ENCODE measurements at regions not wholly inside any gene's neighbourhood (a gene's known extent, or its start where the extent isn't known, plus 50 kb on each side); places are given as distances from the start of the nearest gene placed in this dataset.
"Not testable (repeated sequence)": the region's sequence is repeated elsewhere in the genome, so short reads cannot be mapped to it uniquely, and the experiment has no call there.

DNA sequence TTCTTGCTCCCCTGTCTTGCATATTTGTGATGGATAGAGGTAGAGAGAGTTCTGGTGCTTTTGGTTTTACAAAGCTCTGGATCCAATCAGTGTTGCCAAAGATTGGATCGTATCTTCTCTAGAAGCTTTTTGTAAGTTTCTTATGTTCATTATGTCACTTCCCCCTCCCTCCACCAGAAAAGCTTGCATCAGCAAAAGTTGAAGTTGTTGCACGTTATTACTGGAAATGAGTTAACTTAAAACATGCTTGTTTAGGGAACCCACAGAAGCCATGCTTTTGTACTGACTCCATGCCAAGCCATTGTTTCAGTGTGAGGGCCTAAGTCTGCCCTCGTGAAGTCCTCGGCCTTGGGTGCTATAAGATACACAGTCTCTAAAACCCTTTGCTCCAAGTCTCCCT is 186.5 kb downstream of the ERCC6L2 start:
- no peak for DNase-seq

DNA sequence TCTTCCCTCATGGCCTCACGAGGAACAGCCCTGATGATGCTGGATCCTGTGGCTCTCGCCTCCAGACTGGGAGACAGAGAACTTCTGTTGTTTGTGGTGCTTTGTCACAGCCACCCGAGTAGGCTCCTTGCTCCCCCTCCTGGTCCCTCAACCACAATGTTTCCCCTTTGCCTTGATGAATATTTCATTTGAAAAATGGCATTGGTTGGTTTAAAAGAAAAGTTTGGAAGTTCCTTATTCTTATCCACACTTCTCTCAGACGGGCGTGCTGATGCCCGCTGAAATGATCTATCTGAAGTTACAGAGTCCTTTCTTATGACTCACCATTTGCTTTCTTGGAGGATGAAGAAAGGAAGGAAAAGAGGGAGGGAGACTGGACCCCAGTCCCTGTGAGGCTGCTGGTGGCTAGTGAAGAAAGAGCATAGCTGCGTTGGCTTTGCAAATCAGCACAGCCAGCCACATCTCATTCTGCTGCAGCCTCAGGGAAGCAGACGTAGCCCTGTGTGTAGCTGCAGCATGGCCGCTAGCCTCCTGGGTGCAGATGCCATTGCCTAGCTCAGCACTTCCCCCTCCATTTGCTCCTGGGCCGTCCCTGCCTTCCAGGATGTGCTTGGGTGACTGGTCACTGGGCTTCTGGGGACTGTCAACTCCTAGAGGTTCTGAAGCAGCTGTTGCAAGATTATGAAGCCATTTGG is 185.9 kb downstream of the ERCC6L2 start:
- peak; percentile 18 to 47 for DNase-seq

DNA sequence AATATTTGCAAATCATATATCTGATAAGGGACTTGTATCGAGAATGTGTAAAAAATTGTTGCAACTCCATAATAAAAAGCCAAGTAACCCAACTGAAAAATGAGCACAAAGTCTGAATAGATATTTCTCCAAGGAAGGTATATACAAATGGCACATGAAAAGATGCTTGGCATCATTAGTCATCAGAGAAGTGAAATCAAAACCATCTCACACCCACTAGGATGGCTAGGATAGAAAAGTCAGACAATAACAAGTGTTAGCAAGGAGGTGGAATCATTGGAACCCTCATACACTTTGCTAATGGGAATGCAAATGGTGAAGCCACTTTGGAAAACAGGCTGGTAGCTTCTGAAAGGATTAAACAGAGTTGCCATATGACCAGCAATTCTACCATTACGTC is 182.7 kb downstream of the ERCC6L2 start:
- DNase-seq: no peak

DNA sequence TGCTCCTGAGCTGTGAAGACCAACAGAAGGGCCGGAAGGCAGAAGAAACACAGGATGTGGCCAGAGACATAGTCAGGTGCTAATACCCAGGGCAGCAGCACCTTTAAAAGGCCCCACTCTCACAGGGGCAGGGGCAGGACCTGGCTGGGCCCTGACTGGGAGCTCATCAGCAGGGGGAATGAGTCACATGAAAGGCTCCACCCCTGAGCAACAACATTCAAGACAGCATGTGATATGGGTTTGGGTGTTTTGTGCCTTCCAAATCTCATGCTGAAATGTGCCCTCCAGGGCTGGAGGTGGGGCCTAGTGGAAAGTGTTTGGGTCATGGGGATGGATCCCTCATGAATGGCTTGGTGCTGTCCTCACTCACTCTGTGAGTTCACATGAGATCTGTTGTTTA is 181.7 kb downstream of the ERCC6L2 start:
- DNase-seq: no peak

DNA sequence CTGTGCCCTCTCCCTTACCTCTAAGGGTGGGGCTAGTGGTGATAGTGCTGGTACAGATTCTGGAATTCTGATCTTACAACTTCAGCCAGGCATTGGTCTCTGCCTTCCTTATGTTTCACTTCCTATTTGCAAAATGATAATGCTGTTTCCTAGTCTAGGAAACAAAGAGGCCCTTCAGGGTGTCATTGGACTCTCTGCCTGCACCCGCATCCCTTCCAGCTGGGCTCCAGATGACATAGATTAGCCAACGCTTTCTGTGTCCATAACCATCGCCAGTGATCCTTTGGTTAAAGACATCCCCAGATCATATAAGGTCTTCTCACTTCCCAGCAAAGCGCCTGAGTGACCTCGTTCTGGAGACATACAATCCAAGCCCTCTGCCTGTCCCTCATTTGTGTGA is 180.7 kb downstream of the ERCC6L2 start:
- no peak for DNase-seq

DNA sequence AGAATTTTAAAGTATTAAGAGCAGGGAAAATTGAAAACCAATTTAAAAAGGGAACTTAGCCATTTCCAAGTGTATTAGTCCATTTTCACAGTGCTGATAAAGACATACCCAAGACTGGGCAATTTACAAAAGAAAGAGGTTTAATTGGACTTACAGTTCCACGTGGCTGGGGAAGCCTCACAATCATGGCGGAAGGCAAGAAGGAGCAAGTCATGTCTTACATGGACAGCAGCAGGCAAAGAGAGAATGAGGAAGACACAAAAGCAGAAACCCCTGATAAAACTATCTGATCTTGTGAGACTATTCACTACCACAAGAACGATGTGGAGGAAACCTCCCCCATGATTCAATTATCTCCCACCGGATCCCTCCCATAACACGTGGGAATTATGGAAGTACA is 178.8 kb downstream of the ERCC6L2 start:
- not testable (repeated sequence) for DNase-seq

DNA sequence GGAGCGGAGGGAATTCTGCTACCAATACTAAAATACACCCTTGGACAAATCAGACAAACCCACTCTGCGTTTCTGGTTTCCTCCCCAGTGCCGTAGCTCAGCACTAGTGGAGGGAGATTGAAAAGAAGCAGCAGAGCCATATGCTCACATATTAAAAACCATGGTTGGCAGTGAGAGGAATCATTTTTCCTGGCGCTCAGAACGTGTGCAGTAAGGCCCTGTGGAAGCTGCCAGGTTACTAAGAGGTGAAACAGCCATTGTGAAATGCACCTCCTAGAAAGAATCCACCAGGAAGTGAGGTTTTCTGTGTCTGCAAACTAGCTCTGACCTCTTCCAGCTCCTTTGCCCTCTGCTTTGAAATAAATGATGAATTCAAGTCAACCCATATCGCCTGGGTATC is 177.2 kb downstream of the ERCC6L2 start:
- no peak for DNase-seq

DNA sequence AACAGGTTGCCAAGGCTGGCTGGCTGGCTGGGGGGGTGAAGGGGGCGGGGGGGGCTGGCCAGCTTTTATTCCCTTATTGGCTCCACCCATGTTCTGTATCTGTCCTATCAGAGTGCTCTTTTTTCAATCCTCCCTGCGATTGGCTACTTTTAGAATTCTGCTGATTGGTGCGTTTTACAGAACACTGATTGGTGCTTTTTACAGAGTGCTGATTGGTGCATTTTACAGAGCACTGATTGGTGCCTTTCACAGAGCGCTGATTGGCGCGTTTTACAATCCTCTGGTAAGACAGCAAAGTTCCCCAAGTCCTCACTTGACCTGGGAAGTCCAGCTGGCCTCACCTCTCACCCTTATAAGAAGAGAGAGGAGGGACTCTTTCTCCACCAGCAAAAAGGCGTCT is 175.9 kb downstream of the ERCC6L2 start:
- DNase-seq: no peak

DNA sequence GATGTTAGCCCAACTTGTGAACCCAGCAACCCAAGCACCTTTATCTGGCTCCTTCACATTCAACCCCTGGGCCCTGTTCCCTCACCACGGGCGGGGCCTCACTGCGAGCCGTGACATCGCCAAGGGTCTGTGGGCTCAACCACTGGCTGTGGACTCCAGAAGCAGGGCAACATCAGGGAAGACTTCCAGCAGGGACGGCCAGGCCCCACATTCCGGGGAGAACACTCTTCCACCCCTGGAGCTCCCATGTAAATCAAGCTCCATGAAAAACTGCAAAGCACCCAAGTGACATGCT is 175.3 kb downstream of the ERCC6L2 start:
- no peak for DNase-seq

DNA sequence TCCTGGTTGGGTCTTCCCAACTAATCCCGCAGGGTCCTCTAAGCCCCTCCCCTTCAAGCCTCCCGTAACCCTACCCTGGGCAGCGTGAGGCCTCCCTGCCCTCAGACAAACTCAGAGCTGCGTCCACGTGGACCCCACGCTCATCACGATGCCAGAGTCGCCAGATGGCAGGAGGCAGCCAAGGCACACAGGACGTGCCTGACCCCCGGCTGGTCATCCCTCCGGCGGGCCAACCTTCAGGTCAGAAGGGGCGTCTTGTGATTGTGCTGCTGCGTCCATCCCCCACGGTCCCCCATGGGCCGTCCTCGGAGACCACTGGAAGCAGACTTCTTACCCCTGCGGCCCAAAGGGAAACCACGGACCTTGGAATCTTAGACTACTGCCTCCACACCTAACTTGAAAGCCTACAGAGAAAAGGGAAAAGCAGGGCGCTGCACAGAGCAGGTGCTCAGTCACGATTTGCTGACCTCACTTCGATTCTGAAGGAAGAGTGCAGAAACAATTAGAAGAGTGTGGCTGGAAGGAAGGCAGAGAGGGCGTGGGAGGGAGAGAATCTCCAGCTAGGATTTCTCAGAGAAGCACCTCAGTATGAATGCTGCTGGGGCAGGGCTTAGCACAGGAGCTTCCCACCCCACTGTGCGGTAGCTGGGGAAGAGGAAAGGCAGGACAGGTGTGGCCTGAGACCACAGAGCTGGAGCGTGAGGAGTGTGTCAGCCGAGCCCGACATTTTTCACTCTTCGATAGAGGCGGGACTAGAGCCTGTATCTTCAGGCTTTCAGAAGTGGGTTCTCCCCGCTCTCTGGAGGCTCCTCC is 174.8 kb downstream of the ERCC6L2 start:
- DNase-seq: no peak

DNA sequence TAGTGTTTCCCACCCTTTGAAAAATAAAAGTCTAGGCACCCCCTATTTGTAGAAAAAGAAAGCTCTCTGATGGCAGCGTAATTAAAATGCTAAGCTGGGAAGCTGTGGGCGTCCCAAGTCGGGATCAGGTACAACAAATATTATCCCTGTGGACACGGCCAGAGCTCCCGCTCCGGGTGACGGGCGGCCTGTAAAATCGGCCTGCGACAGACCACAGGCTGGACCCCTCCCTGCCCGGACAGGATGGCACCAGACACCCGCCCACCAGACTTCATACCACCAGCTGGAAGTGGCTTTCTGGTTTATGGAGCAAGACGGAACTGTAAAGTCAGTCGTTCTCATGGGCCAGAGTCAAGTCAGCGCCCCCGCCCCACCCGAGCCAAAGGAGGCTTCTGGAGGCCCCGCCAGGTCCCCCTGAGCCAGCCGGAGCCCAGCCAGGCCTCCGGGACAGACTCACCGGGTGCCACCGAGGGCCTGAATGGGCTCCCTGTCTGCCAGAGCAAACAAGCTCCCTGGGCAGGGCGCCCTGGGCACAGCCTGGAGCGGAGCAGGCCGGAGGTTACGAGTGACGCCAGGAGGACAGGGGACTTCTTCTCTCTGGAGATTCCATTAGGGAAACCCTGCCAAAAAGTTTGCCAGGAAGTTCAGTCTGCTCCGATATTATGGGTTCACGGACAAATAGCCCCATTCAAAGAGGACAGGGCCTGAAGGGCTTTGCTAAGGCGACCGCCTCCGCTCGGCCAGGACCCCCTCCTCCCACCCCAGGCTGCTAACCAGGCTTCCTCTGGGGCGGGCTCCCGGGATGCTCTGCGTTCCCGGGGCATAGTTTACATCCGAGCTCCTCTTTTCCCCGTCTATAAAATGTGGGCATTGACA is 173.7 kb downstream of the ERCC6L2 start:
- DNase-seq: peak; percentile 84 to 87

DNA sequence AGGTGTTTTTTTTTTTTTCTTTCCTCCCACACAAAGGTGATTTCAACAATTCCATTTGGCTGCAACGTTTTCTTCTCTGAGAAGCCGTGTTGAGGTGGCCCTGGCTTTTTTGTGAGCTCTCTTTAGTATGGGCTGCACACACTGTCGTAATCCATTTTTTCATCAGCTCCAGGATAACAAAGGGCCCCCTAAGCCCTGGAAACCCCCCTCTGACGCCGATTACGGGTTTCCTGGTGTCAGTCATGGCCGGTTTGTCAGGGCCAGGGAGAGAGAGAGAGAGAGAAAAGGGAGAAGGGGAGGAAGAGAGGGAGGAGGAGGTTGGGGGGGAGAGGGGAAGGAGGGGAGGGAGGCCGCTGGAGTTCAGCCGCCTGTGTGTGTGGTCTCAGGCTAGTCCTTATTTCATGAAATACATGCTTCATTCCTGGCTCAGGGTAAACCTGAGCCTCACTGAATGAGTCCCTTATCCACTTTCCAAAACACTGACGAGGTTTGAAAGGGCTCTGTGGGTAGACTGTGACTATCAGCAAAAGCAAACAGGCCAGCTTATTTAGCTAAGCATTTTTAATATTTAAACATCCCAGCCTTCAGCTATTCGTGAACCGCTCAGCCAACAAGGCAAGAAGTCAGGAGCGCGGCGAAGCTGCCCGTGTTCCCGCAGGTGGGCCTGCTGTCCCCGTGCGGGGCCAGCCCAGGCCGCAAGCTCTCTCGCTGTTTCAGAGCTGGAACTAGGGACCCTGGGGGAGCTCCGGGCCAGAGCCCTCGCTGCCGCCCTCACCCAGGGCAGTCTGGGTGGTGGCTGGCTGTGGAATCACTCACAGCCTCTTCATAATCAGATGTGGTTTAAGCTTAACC is 172.8 kb downstream of the ERCC6L2 start:
- peak; percentile 21 to 32 for DNase-seq

DNA sequence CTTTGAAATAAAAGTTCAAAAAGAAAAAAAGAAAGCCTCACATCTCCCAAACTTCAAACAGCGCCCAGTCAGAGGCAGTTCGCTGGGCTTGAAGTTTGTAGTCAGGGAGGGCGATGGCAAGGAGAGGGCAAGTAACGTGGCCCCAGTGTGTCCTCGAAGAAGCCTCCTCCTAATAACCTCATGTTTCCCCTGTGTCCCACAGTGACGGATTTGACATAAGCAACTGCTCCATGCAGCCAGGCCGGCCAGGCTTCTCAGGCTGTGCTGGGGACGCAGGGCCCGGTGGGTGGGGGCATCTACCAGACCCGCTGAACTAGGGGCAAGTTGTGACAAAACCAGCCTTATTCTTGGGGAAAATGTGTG is 172.2 kb downstream of the ERCC6L2 start:
- no peak for DNase-seq

DNA sequence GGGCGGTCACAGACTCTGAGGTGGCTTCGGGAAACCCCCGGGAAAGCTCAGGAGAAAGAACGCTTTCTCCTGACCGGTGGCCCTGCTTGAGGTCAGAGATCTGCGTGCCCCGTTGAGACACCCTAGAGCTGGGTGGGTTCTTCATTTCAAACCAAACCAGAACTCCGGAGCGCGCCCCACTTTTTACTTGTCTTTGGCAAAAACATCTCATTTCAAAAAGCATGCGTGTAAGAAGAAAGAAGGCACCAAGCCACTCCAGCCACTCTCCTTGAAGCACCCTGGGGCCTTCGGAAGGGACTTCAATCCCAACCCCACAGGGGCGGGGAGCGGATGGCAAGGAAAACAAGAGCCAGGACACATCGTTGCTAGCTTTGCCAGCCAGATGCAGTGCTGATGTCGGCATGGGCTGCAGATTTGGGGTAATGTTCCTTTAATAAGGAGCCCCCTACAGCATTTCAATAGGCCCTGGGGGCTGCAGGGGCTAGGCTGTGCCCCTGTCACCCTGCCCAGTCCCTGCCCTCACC is 171.7 kb downstream of the ERCC6L2 start:
- no peak for DNase-seq

DNA sequence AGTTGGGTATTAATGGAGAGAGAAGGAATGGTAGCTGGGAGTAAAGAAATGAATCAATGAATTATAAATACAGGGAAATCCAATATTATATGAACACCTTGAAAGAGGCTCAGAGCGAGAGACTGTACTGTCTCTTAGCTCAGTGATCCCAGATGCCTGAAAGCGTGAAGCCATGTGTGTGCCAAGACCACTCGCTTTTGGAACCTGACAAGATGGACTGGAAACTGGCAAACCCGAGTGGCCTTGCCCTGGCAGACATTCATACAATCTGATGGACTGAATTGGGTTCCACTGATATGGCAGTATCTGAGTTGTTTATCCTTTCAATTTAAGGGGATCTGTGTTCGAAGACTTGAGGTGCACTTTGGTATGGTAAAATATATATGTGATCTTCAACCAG is 170.3 kb downstream of the ERCC6L2 start:
- DNase-seq: no peak

DNA sequence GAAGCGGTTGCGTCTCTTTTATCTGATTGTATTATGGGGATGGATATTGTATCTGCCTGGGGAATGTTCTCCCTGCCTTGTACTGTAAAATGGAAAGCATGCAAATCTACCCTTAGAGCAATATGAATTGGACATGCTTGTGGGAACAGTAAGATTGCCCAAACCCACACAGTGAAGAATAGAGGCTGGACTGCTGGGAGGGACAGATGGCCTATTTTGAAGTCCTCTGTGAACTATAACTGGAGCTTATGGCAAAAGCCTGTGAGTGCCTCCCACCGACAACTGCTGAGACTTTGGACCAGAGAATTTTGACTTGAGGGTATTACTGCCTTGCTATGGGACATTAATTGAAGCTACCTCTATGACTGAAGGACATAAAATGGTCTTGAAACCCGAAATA is 168.9 kb downstream of the ERCC6L2 start:
- DNase-seq: no peak

DNA sequence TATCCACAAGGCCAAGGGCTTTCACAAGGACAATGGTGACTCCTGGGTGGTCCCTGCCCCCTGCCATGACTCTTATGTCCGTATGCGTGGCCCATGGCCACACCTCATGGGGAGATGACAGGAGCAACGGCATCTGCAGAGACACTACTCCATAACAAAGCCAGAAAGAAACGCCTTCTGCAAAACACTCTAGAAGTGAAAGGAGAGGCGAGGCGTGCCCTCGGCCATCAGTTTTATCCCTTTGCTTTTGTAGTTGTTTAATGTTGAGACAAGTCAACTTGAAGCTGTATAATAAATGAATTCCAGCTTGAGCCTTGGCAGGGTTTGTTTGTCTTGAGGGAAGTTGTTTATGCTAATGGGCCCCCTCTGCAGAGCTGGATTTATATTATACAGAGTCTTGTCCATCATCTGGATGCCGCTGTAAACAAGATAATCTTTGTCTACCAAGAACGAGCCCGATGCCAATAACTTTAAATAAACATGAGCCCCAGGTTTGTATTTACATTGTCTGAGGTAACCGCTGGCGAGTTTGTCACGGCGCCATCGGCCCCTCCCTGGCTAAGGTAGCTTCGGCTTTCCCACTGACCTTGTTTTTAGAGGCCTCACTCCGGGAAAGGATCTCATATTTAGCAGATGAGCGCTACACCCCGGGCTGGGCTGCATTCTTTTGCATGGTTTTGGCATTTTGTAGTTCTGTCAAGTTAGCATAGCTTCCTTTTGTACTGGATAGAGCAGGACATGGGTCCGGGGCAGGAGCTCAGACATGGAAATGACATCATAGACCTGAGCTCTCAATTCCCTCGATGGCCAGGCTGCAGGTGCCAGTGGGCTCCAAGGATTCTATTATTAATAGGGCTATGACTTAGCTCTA is 165.3 kb downstream of the ERCC6L2 start:
- no peak for DNase-seq

DNA sequence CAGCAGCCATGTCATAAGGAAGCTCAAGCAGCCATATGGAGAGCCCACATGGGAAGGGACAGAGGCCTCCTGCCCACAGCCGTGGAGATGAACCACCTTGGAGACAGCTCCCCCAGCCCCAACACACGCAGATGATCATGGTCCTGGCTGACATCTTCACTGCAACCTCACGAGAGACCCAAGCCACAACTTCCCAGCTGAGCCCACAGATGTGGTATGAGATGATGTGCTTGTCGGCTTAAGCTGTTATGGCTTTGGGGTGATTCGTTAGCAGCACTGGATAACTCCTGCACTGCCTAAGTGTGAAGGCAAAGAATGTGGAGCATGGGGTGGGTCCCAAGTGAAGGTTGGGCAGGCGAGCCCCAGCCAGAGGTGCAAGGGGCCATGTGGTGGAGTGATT is 163.4 kb downstream of the ERCC6L2 start:
- no peak for DNase-seq

DNA sequence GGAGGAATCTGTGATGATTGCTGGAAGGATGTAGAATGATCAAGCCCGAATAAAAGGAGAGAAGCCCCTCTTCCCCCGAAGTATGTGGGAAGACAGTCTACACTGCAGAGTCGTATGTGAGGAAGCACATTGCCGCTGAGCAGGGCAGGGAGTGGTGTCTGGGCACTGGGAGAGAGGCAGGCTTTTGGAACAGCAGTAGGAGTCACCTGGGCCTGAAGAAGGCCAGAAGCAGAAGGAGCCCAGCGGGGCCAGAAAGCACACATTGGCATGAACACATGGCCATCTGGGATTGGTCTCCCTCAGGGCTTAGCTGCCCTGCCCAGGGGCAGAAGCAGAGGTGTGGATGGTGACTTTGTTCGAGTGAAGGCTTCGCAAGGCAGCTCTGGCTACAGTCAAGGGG is 162.8 kb downstream of the ERCC6L2 start:
- DNase-seq: no peak

DNA sequence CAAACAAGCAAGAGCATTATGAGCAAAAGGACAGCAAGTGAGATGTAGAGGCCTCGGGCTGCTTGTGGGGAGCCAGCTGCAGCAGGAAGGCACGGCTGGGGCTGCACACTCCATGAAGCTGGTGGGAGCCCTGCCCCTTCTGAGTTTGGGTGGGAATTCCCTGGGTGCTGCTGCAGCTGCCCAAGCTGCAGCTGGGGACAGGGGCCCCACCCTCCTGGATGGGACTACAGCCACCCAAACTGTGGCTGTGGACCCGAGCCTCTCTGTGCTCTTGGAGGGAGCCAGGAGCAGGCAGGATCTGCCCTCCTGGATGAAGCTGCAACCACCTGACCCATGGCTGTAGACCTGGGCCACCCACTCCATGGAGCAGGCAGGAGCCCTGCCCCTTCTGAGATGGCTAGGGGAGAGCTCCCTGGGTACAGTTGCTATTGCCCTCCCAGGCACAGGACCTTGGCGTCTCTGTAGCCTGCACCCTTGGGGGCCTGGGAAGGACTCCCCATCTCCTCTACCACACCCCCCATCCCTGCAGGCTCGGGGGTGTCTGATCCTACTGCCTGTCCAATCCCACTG is 159.1 kb downstream of the ERCC6L2 start:
- DNase-seq: no peak

DNA sequence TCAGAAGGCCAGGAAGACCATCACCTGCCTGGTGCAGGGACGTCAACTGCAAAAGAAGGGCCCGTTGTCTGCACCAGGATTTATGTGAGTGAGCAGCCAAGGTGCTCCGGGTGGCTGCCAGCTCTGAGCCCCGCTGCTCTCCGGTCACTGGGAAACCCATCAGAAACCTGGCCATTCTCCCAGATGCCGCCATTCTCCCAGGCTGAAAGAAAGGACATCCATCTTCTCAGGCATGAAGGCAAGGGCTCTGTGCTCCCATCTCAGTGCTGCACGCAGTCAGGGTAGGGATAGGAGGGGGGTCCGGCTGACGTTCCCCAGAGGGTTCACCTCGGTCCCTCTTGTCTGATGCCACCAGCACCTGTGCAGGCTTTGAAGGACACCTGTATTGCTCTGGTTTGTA is 158.4 kb downstream of the ERCC6L2 start:
- DNase-seq: no peak

Data from hippocampal formation (tissue), 2 donors.